ENCODE measurements at regions not wholly inside any gene's neighbourhood (a gene's known extent, or its start where the extent isn't known, plus 50 kb on each side); places are given as distances from the start of the nearest gene placed in this dataset.

DNA sequence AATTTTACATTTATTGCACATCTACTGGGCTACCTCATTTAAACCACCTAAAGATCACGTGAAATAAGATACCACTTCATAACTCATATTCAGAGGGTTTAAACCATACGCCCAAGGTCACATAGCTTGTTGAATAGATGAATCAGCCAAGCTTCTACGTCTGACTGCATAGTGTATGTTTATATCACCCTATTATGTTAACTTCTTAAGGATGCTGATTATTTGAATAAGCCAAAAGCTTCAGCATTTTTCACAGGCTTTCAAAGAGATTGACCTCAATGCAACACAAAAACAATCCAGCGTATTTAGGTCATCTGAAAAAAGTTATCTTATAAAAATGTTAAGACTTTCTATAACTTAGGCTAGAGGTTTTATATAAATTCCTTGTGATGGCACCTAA is 373.8 kb downstream of the TGFB2 start:
- DNase-seq (ENCODE audit: low read depth in 1 of 2, low spot score in 2 of 2) (no peak), FAIRE-seq (no peak)
- H2AFZ ChIP-seq (ENCODE audit: low read length): no peak overlapping the region
- no peaks in the 10 kb centered on the region for H3K79me2 ChIP-seq (ENCODE audit: control insufficient read depth in 1 of 2, insufficient read depth in 2 of 2, low read length in 2 of 2)
- H3K23ac ChIP-seq (ENCODE audit: insufficient read length): no peak overlapping the region
- POLR2A ChIA-PET (ENCODE audit: partially characterized antibody): no interaction called here
- H3K9me3 ChIP-seq (ENCODE audit: insufficient read depth in 2 of 2, low read depth in 1 of 2, low read length in 1 of 2): no peaks in the 10 kb centered on the region; a peak in 1 of 4 replicates
- WGBS, 2 experiments (ENCODE audit: extremely low coverage in 1 of 2, insufficient coverage in 1 of 2, insufficient read length in 1 of 2, insufficient replicate concordance in 2 of 2, low coverage in 1 of 2, low lambda C conversion rate in 2 of 2, missing lambda C conversion rate in 1 of 2): 90% methylated on average over 4 of the region's 4 CpGs; no CpG with 5 or more reads in 1 of the 2 experiments
- no peak overlapping the region for H2BK5ac ChIP-seq (ENCODE audit: low read depth, low read length)
- no peak overlapping the region for H3K27ac ChIP-seq (ENCODE audit: low read depth, low read length)
- no peak overlapping the region for H3K4me3 ChIP-seq (ENCODE audit: extremely low read depth in 1 of 4, insufficient read depth in 2 of 4, low read depth in 3 of 4, low read length in 4 of 4)
- H3K9ac ChIP-seq (replicated peaks in 1 of 4; ENCODE audit: extremely low read depth in 1 of 4, low read depth in 3 of 4, low read length in 3 of 4): no peak overlapping the region
- H3K4me1 ChIP-seq (replicated peaks in 1 of 4; ENCODE audit: control insufficient read depth in 3 of 4, insufficient read depth in 4 of 4, low read length in 3 of 4): no peaks in the 10 kb centered on the region
- TF ChIP-seq FOSL1 (IDR thresholded peaks at IDR 0.05; ENCODE audit: insufficient read depth, low read depth, low read length): no peak
- no peak for TF ChIP-seq CHD2 (IDR thresholded peaks at IDR 0.05; ENCODE audit: low read length)
- no peak for TF ChIP-seq CBX8 (IDR thresholded peaks at IDR 0.05; ENCODE audit: borderline replicate concordance, low read depth, low read length)
- TF ChIP-seq, protein P1, sequence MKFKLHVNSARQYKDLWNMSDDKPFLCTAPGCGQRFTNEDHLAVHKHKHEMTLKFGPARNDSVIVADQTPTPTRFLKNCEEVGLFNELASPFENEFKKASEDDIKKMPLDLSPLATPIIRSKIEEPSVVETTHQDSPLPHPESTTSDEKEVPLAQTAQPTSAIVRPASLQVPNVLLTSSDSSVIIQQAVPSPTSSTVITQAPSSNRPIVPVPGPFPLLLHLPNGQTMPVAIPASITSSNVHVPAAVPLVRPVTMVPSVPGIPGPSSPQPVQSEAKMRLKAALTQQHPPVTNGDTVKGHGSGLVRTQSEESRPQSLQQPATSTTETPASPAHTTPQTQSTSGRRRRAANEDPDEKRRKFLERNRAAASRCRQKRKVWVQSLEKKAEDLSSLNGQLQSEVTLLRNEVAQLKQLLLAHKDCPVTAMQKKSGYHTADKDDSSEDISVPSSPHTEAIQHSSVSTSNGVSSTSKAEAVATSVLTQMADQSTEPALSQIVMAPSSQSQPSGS (IDR thresholded peaks at IDR 0.05; ENCODE audit: low read length): no peak
- no peak for TF ChIP-seq PHF8 (conservative IDR thresholded peaks at IDR 0.05; ENCODE audit: low read depth, low read length)
- TF ChIP-seq CTBP2 (IDR thresholded peaks at IDR 0.05; ENCODE audit: borderline replicate concordance, insufficient read depth, insufficient read length, low read length): no peak
- no peak for TF ChIP-seq RAD21 (IDR thresholded peaks at IDR 0.05 in 1 of 2, conservative IDR thresholded peaks at IDR 0.05 in 1 of 2; ENCODE audit: low read depth in 2 of 2, low read length in 2 of 2)
- CTCF ChIA-PET (ENCODE audit: partially characterized antibody): no interaction called here
- H3K4me2 ChIP-seq (ENCODE audit: insufficient read depth in 1 of 2, low read depth in 2 of 2, low read length in 2 of 2): no peak overlapping the region
- no peaks in the 10 kb centered on the region for H3K79me1 ChIP-seq (ENCODE audit: low read depth, low read length)
- H3K56ac ChIP-seq (replicated peaks; ENCODE audit: insufficient read length, low read depth, low read length): no peak overlapping the region
- H3K4ac ChIP-seq (replicated peaks; ENCODE audit: insufficient read length, low read depth, low read length): no peak overlapping the region
- no peak overlapping the region for H2BK15ac ChIP-seq (ENCODE audit: low read length)
- no peak overlapping the region for H2BK20ac ChIP-seq (ENCODE audit: low read length)
- H4K91ac ChIP-seq (replicated peaks; ENCODE audit: insufficient read length, low read length): no peak overlapping the region
- H2BK12ac ChIP-seq (ENCODE audit: low read depth, low read length): no peak overlapping the region
- H2BK120ac ChIP-seq (replicated peaks; ENCODE audit: low read depth, low read length): no peak overlapping the region
- H3K36me3 ChIP-seq (ENCODE audit: control insufficient read depth in 2 of 4, insufficient read depth in 4 of 4, low read length in 3 of 4): no peaks in the 10 kb centered on the region
- no peaks in the 10 kb centered on the region for H4K20me1 ChIP-seq (replicated peaks in 1 of 2; ENCODE audit: control insufficient read depth in 1 of 2, insufficient read depth in 2 of 2, low read length in 2 of 2)
- no peak overlapping the region for H2AK5ac ChIP-seq (ENCODE audit: low read depth, low read length)
- H4K8ac ChIP-seq (ENCODE audit: extremely low read depth, insufficient read depth, low read length): no peak overlapping the region
- no peak overlapping the region for H3K18ac ChIP-seq (ENCODE audit: extremely low read depth, low read length)
- no peak overlapping the region for H3K14ac ChIP-seq (ENCODE audit: insufficient read length)
- no peak overlapping the region for H4K5ac ChIP-seq (ENCODE audit: insufficient read length, low read depth, low read length)
- peaks cover 0 to 1% (median 0%) of the 10 kb centered on the region in 4 experiments; a peak in 1 of 7 replicates for H3K27me3 ChIP-seq (replicated peaks in 1 of 4; ENCODE audit: control insufficient read depth in 3 of 4, extremely low read depth in 1 of 4, insufficient read depth in 3 of 4, low read length in 3 of 4)
- H3K23me2 ChIP-seq (ENCODE audit: low read depth, low read length): no peaks in the 10 kb centered on the region
